ENCODE measurements at regions not wholly inside any gene's neighbourhood (a gene's known extent, or its start where the extent isn't known, plus 50 kb on each side); places are given as distances from the start of the nearest gene placed in this dataset.
"Not testable (repeated sequence)": the region's sequence is repeated elsewhere in the genome, so short reads cannot be mapped to it uniquely, and the experiment has no call there.

GRCh38 chr20:53681352-53682212 lies 87.9 kb upstream of the ZNF217 start:
- no peak for DNase-seq

GRCh38 chr20:53679597-53680309 lies 86.1 kb upstream of the ZNF217 start:
- DNase-seq = peak; percentile 23

GRCh38 chr20:53678990-53679596 lies 85.5 kb upstream of the ZNF217 start:
- no peak for DNase-seq

GRCh38 chr20:53678315-53678989 lies 84.8 kb upstream of the ZNF217 start:
- DNase-seq = no peak

- peak; percentile 40 for DNase-seq
These were observed 84.0 kb upstream of the ZNF217 start for GRCh38 chr20:53677447-53678314.

- no peak for DNase-seq
These were observed 83.3 kb upstream of the ZNF217 start for GRCh38 chr20:53676987-53677386.

- DNase-seq = no peak
These were observed 82.8 kb upstream of the ZNF217 start for GRCh38 chr20:53676519-53676822.

GRCh38 chr20:53672484-53673129 lies 79.0 kb upstream of the ZNF217 start:
- peak; percentile 57 for DNase-seq

GRCh38 chr20:53671370-53671769 lies 77.7 kb upstream of the ZNF217 start:
- DNase-seq = no peak

- not testable (repeated sequence) for DNase-seq
These were observed 76.1 kb upstream of the ZNF217 start for GRCh38 chr20:53669517-53670313.

GRCh38 chr20:53668992-53669391 lies 75.4 kb upstream of the ZNF217 start:
- no peak for DNase-seq

GRCh38 chr20:53666144-53666543 lies 72.5 kb upstream of the ZNF217 start:
- no peak for DNase-seq

- peak; percentile 33 for DNase-seq
These were observed 70.5 kb upstream of the ZNF217 start for GRCh38 chr20:53664121-53664520.

GRCh38 chr20:53663521-53663920 lies 69.9 kb upstream of the ZNF217 start:
- not testable (repeated sequence) for DNase-seq

GRCh38 chr20:53662595-53662994 lies 69.0 kb upstream of the ZNF217 start:
- peak; percentile 40 for DNase-seq

- peak; percentile 37 for DNase-seq
These were observed 67.3 kb upstream of the ZNF217 start for GRCh38 chr20:53660947-53661381.

- peak; percentile 18 for DNase-seq
These were observed 66.7 kb upstream of the ZNF217 start for GRCh38 chr20:53660078-53660909.

GRCh38 chr20:53658973-53659372 lies 65.3 kb upstream of the ZNF217 start:
- DNase-seq = no peak

- no peak for DNase-seq
These were observed 64.7 kb upstream of the ZNF217 start for GRCh38 chr20:53658322-53658721.

- peak; percentile 24 for DNase-seq
These were observed 64.1 kb upstream of the ZNF217 start for GRCh38 chr20:53657732-53658131.

Measured in fibroblast of skin of right biceps (primary cell).